ENCODE measurements at regions not wholly inside any gene's neighbourhood (a gene's known extent, or its start where the extent isn't known, plus 50 kb on each side); places are given as distances from the start of the nearest gene placed in this dataset.

DNA sequence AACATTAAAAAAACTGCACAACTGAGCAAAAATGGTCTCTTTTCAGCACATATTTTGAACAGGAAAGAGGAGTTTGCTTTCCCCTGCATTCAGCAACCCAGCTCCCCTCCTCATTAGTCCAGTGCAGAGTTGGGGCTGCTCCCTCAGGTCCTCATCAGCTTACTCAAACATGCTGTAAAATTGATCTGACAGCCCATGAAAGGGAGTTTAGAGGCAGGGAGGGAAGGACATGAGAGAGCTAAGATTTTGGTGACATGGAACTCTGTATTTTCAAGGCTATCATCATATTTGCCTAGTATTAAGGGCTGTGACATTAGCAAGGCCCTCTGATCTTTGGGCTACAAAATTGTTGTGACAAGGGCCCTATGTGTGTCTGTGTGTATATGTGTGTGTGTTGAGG lies 205.6 kb upstream of the TAPT1 start:
- TF ChIP-seq CTCF (conservative IDR thresholded peaks at IDR 0.05 in 1 of 2, IDR thresholded peaks at IDR 0.05 in 1 of 2; ENCODE audit: extremely low read depth in 1 of 2, insufficient read depth in 1 of 2, low read depth in 1 of 2, low read length in 2 of 2): no peak
- TF ChIP-seq EZH2 (IDR thresholded peaks at IDR 0.05; ENCODE audit: borderline replicate concordance, low read length): no peak
